ENCODE measurements at regions not wholly inside any gene's neighbourhood (a gene's known extent, or its start where the extent isn't known, plus 50 kb on each side); places are given as distances from the start of the nearest gene placed in this dataset.
A peak's percentile ranks its signal among the peaks of the same experiment; 100 is the strongest.
"Not testable (repeated sequence)": the region's sequence is repeated elsewhere in the genome, so short reads cannot be mapped to it uniquely, and the experiment has no call there.

DNA sequence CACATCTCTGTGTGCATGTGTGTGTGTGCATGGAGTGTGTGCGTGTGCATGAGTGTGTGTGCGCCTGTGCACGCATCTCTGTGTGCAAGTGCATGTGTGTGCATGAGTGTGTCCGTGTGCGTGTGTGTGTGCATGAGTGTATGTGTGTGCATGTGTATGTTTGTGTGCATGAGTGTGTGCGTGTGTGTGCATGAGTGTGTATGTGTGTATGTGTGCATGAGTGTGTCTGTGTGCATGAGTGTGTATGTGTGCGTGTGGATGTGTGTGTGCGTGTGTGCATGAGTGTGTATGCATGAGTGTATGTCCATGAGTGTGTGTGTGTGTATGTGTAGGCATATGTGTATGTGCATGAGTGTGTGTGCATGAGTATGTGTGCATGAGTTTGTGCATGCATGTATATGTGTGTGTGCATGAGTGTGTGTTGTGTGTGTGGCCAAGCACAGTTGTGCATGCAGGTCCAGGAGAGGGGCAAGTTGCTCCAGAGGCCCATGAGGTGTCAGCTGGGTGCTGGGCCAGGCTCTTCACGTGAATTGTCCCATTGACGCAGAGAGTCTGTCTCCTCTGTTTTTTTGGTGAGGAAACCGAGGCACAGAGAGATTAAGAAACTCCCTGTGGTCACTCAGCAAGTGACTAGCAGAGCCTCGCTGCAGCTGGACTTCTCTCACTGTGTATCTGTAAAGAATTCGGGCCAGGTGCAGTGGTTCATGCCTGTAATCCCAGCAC, 75.5 kb downstream of the ASB1 start:
- DNase-seq: no peak

DNA sequence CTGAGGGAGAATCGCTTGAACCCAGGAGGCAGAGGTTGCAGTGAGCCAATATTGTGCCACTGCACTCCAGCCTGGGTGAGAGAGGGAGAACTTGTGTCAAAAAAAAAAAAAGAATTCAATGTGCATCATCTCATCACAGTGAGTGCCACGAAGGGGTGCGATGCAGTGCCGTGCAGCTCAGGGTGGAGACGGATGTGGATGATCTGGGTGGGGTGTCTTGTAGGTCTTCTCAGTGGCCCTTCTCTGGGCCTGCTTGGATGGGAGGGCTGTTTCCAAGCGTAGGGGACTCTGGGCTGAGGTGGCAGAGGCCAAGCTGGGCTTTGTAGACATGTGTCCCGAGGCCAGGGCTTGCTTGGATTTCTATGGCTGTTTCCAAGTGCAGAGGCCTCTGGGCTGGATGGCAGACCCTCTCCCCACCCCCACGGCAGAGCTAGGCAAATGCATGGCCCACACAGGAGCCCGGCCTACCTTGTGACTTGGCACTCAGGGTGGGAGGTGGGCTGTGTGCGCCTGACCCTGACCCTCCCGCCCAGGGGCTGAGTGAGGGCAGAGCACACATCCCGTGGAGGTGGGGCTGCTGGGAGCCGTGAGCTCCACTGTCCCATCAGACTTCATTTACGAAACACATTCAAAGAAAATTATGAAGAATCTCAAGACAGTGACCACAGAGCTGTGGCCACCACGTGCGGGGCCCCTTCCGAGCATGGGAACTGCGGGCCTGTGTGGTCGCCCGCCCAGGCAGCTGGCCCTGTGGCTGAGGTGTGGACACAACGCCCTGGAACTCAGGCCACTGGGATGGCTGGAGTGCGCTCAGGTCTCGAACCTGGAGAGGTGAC, 76.4 kb downstream of the ASB1 start:
- no peak for DNase-seq

DNA sequence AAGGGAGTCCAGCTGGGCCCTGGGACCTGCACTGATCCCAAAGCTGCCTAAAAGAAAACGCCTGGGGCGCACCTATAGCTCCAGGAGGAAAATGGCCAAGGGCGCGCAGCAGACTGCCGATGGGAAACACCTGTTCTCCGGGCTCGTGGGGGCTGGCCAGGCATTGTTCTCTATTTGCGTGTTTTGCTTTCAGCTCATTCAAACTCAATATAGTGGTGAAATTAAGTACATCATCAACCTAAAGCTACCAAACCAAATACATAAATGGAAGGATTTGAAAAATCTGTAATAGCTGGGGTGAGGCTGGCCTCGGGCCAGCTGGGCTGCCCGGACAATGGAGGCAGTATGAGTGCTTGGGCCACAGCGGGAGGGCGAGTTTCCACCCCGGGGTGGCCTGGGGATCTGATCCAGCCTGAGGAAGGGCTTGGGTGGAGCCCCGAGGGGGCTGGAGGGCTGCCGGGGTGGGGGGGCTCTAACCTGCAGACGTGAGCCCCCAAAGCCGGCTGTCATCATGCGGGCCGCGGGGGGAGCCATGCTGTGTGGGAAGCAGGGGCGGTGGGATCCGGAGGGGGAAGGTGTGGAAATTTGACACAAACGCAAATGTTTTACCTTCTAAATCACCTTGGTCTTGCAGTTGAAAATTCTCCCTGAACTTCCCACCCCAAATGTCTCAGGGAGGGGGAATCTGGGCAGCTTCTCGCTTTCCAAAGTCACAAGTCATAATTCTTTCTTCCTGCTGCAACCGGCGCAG, 77.6 kb downstream of the ASB1 start:
- no peak for DNase-seq

DNA sequence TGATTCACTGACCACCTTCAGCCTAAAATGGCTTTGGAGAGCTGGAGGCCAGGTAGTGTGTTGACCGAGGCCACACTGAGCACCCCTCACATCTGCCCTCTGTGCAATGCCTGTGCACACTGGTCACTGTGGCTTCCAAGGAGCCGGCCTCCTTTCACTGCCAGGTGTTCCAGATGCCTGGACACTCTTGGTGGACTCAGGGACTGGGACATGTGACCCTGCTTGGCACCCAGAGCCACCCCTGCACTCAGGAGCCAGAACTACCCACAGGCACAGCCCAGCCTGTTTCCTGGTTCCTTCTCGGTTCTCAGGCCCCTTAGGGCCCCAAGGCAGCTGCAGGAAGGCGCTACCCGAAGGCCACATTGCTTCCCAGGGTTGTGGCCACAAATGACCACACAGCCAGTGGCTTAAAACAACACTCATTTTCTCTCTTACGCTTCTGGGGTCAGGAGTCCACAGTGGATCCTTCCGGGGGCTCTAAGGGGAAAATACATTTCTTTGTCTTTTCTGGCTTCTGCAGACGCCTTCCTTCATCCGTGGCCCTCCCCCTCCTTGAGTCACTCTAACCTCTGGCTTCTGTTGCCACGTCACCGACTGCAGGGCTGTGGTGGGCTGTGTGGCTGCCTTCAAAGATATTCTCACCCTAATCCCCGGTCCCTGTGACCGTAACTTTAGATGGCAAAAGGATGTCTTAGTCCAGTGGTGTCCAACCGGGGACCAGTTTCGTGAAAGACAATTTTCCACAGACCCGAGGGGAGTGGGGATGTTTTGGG, 78.6 kb downstream of the ASB1 start:
- no peak for DNase-seq

DNA sequence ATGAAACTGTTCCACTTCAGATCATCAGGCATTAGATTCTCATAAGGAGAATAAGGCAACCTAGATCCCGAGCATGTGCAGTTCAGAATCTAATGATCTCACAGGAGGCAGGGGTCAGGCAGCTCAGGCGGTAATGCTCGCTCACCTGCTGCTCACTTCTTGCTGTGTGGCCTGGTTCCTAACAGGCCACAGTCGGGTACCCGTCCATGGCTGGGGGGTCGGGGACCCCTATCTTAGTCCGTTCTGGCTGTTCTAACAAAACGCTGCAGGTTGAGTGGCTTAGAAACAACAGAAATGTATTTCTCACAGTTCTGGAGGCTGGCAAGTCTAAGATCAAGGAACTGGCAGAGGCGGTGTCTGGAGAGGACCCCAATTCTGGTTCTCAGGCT, 79.2 kb downstream of the ASB1 start:
- DNase-seq: no peak

DNA sequence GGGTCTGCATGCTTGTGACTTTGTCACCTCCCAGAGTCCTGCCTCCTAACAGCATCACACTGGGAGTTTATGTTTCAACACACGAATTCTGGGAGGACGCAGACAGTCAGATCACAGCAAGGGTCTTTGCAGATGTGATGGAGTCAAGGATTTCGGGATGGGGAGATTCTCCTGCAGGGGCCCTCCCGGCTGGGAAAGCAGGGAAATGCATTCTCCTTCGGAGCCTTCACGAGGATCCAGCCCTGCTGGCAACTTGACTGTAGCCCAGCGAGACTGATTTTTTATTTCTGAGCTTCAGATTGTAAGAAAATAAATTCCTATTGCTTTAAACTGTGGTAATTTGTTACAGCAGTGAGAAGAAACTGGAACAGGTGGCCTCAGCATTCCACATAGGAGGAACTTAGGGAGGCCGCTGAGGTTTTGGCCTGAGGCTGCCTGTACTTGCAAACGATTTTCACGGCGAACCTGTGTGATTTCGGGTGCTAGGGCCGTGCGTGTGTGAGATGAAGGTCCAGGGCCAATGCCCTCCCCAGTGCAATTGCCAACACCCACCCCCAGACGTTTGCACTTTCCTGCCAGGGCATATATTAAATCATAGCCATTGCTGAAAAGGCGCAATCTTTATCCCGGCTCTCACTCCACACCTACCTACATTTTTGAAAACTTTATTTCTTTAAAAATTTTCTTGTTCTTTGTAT, 79.8 kb downstream of the ASB1 start:
- DNase-seq: no peak

DNA sequence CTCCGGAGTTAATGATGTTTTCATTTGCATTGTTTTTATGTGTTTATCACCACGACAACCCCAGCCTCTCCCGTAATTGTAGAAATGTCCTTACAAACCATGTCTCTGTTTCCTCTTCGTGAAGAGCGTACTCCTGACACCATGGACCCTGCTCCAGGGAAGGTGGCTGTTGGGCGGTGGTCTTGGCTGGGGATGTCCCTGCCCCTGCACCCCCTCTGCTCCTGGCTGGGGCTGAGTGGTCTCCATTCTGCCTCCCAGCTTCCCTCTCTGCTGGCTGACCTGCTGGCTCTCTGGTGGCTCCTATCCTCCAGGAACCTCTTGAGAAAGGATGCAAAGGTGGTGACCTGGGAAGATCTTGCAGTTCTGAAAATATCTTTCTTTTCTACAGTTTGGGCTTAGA, 81.1 kb downstream of the ASB1 start:
- DNase-seq: no peak

DNA sequence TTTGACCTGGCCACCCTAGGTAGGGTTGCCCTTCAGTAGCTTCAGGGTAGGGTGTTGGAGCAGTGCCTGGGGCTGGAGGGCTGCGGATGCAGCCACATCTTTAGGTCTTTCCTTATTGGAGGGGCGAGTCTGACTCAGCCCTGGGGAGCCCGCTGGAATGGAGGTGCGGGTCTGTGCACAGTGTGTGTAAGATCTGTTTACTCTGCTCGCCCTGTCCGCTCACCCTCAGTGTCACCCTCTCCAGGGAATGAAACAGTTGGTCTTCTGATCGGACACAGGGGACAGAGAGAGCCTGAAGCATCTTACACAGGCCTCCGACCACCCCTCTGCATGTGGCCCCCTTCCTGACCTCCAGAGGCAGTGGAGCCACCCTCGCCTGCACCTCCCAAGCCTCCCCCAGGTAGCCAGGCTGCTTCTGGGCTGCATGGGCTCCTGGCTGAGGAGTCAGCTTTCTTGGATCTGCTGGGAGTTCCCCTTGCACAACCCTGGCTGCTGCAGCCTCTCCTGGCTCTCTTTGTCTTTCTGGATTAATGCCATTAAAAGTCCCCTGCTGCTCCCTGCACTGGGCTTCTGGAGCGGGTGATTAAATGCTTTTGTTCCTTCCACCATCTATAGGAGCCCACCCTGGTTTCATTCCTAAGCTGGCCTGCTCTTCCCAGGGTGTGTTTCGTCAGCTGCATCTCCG, 82.6 kb downstream of the ASB1 start:
- no peak for DNase-seq

DNA sequence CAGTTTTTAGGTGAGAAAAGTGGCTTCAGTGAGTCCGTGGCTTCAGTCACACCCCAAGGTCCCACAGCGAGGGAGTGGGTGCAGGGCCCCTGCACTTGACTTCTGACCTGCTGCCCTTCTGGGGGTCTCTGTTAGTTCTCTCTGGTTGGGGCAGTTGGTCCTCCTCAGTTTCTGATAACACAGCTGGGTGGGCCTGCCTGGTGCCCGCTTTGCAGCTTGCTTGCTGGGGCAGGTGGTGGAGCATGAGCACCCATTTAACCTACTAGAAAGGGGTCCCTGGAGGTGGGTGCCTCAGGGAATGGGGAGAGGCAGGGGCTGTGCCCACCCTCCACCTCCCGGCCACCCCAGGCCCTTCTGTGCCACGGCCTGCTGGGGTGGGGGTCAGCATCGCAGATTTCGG, 83.2 kb downstream of the ASB1 start:
- DNase-seq: no peak

DNA sequence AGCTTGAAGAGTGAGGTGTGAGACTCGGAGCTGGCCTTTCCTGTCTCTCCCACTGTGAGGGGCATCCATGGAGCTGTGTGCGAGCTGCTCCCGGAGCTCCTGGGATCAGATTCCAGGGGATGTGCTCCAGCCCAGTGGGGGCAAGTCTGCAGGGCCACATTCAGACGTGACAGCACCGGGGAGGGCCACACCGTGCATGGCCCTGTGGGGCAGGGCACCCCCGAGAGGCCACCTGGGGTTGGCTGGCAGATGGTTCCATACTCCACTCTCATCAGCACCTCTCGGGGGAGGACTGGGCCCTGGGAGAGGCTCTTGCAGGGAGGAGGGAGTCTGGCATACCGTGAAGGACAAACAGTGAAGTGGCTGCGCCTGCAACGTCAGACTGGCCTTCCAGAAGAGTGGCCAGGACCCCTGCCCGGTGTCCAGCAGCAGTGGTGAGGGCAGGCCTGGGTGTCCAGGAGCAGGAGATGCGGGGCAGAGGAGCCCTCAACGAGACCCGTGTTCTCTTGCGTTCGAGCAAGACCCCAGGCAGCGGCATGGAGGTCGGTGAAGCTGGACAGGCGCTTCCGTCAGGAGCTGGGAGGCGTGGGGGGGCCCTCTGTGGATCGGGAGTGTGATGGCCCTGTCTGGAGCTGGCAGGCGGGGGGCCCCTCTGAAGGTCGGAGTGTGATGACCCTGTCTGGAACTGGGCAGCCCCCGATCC, 84.3 kb downstream of the ASB1 start:
- DNase-seq: no peak

DNA sequence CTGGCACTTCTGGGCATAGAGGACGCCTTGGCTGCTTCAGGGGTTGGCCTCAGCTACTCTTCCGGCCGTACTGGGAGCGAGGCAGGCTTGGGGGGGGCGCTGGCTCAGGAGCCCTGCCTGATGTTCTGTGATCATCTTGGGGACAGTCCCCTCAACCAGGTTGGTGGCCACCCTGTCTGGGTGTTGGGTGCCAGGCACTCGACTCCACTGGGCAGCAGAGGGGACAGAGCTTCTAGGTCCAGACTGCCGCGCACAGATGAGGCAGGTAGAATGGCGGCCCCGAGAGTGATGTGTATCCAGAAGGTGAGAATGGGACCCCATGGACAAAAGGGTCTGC, 84.9 kb downstream of the ASB1 start:
- no peak for DNase-seq

DNA sequence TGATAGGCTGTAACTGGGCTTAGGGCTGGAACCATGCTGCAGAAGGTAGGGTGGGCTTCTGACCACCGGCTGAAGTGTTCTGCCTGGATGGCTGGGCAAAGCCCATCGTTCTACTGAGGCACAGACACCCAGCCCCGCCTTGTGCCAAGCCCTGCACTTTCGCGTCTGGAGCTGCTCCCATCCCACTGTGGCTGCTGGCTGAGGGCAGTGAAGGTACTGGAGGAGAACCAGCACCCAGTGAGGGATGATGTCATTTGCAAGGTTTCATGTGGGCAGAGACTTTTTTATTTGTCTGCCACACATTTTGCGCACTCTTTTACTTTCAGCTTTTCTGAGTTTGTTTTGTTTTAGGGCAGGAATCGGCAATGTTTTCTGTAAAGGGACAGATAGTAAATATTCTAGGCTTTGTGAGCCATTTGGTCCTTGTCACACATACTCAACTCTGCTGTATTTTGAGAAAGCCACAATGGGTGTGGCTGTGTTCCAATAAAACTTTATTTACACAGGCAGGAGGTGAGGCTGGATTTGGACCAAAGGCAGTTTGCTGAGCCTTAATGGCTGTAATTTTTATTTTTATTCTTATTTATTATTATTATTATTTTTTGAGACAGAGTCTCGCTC, 85.6 kb downstream of the ASB1 start:
- DNase-seq: no peak

DNA sequence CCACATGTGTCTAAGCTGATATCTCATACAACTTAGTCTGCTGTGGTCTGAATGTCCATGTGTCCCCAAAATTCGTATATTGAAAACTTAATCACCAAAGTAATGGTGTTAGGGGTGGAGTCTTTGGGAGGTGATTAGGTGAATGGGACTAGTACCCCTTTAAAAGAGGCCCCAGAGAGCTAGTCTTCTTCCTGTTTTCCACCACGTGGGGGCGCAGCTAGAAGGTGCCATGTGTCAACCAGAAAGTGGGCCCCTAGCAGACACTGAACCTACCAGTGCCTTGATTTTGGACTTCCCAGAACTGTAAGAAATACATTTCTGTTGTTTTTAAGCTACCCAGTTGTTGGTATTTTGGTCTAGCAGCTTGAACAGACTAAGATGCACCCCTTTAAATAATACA, 86.6 kb downstream of the ASB1 start:
- DNase-seq: peak; percentile 45

DNA sequence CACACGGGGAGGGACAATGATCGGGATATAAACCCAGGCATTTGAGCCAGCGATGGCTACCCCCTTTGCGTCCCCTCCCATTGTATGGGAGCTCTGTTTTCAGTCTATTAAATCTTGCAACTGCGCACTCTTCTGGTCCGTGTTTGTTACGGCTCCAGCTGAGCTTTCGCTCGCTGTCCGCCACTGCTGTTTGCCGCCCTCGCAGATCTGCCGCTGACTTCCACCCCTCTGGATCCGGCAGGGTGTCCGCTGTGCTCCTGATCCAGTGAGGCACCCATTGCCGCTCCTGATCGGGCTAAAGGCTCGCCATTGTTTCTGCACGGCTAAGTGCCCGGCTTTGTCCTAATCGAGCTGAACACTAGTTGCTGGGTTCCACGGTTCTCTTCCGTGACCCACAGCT, 87.3 kb downstream of the ASB1 start:
- not testable (repeated sequence) for DNase-seq

DNA sequence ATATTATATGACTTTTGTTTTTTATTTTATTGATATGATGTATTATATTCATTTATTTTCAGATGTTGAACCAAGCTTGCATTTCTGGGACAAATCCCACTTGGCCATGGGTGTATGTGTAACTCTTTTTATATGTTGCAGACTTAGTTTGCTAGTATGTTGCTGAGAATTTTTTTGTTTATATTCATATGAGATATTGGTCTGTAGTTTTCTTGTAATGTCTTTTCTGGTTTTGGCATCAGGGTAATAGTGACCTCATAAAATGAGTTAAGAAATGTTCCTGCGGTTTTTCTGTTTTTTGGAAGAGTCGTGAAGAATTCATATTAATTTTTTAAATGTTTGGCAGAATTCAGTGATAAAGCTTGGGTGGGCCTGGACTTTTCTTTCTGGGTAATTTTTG, 88.7 kb downstream of the ASB1 start:
- no peak for DNase-seq

DNA sequence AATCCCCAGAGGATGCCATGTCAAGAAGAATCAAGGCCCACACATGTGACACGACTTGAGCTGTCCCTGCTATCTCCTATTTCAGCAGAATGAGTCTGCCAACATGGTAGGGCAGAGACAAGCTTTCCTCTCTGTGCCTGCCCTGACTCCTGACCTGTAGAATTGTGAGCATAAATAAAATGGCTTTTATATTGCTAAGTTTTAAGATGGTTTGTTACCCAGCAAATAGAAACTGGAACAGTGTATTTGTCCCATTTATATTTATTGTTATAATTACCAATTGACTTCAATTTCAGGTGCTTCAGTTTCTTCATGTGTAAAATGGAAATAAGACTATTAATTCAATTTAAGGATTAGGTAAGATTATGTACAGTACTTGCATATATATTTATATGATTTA, 90.5 kb downstream of the ASB1 start:
- no peak for DNase-seq

DNA sequence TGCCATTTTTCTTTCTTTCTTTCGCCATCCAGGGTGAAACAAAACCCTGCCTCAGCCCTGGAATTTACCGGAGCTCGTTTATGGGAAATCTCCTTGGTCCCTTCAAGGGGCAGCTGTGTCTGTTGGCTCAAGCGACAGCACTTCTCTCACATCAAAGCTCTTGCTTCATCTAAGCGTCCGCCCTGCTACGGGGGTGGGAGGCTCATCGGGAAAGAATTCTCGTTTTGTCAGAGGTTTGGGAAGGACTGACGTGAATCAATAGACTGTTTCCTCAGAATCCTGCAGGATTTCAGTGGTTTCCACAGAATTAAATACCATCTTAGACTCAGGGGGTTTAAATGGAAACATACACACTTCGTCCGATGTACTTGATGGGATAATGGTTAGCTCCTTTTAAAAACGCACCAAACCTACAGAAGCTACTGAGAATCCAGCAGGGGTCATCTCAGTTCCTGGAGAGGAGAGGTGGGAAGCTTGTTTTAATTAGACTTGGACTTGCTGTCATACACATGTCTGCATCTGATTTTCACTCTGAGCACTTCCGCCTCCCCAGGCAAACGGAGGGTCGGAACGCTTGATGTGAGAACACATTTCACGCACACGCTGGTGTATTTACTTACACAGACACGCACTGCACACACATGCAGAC, 91.6 kb downstream of the ASB1 start:
- DNase-seq: no peak

DNA sequence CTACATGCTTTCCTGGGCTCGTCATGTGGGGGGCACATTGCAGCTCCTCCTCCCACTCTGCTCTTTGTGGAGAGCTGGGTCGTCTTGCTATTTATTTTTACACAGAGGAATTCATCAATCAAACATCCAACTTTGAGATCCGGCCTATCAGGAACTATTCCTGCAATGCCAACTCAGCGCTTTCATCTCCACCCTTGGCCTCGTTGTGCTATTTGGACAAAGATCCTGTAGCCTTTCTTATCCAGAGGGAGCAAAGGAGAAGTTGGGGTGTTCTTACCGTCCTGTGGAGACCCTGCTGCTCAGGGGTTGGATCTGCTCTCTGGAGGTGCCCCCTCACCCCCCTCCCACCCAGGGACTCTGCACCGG, 92.1 kb downstream of the ASB1 start:
- no peak for DNase-seq

DNA sequence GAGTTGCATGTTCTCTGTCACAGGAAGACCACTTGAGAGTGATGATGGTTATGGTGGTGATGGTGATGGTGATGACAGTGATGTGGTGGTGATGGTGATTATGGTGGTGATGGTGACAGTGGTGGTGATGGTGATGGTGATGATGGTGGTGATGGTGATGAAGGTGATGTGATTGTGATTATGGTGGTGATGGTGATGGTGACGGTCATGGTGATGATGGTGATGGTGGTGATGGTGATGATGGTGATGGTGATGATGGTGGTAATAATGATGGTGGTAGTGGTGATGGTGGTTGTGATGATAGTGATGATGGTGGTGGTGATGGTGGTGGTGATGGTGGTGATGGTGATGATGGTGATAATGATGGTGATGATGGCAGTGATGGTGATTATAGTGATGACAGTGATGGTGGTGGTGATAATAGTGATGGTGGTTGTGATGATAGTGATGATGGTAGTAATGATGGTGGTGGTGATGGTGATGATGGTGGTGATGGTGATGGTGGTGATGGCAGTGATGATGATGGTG, 93.7 kb downstream of the ASB1 start:
- no peak for DNase-seq

DNA sequence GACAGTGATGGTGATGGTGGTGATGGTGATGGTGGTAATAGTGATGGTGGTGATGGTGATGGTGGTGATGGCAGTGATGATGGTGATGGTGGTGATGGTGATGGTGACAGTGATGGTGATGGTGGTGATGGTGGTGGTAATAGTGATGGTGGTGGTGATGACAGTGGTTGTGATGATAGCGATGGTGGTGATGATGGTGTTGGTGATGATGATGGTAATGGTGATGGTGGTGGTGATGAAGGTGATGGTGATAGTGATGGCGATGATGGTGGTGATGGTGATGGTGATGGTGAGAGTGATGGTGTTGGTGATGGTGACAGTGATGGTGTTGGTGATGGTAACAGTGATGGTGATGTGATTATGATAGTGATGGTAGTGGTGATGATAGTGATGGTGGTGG, 94.3 kb downstream of the ASB1 start:
- DNase-seq: no peak
